HG03175 (cell line): ENCODE measurements at regions not wholly inside any gene's neighbourhood (a gene's known extent, or its start where the extent isn't known, plus 50 kb on each side); places are given as distances from the start of the nearest gene placed in this dataset.

Source experiments
- ATAC-seq: cut with Tn5 transposase; IDR thresholded peaks from one replicate; pipeline ENCODE4 v1.9.1; 2021; ENCODE audit warnings: mild to moderate bottlenecking, moderate library complexity; ENCODE audit not compliant: unreplicated experiment

DNA sequence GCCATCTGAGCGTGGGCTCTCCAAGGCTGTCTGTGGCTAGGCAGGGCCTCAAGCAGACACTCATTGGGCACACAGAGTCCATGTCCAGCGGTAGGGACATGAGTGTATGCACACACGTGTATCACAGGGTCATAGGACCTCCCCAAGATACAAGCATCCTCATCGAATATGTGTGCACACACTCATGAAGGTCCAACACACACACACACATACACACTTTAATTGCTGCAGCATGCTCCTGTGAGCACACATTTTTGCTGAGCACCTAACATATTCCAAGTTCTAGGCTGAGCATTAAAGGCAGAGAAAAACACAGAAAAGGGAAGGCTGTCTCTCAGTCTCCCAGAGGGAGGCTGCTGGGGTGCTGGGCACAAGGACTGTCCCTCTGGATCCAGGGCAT is 59.3 kb upstream of the TBX3 start:
- ATAC-seq: no peak

DNA sequence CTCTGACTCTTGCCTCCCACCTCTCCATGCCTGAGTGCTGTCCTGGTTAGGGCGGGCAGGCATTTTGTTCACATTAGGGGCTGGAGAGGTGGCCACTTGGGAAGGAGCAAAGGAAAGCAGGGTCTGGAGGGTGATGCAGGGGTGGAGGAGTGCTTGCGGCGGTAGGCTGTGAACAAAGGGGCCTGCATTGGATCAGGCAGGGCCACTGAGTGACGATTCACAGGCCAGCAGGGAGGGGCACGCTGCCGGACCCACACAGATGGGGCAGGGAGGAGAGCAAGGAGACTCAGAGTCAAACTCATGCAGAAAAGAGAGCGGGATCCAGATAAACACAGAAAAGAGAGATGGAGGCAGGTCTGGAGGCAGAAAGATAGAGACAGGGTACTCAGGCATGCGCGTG is 58.4 kb upstream of the TBX3 start:
- no peak for ATAC-seq

DNA sequence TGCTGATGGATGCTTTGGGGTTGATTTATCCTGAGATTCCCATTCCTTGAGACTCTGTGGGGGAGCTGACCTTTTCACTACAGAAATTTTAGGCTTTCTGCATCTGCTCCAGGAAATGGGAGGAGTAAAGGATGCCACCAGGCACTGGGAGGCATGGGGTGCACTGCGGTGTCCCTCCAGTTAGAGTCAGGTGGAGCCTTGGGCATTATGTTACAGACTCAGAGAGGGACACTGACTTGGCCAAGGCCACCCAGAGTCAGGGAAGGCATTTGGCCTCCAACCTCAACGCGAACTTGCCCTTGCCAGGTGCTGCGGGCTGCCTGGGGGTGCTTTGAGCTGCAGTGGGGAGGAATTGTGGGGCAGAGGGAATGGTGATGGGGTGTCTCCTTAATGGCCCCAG is 58.0 kb upstream of the TBX3 start:
- no peak for ATAC-seq

DNA sequence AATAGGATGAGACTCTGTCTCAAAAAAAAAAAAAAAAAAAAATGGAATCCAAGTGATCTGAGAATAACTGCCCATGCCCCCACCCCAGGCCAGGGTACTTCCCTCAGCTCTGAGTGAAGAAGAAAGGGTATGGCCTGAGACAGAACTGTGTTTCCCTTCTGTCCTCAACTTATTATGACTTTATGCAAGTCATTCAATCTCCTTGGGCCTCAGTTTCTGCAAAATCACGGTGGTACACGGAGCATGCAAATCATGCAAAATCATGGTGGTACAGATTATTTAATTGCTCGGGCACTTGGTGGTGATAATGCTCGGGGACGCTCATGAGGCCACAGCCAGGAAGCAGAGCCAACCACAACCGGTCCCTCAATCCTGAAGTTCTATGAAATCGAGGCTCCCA is 56.5 kb upstream of the TBX3 start:
- ATAC-seq: no peak

- no peak for ATAC-seq
Measured at GRCh38 chr12:114738460-114739184, 54.6 kb upstream of the TBX3 start.

DNA sequence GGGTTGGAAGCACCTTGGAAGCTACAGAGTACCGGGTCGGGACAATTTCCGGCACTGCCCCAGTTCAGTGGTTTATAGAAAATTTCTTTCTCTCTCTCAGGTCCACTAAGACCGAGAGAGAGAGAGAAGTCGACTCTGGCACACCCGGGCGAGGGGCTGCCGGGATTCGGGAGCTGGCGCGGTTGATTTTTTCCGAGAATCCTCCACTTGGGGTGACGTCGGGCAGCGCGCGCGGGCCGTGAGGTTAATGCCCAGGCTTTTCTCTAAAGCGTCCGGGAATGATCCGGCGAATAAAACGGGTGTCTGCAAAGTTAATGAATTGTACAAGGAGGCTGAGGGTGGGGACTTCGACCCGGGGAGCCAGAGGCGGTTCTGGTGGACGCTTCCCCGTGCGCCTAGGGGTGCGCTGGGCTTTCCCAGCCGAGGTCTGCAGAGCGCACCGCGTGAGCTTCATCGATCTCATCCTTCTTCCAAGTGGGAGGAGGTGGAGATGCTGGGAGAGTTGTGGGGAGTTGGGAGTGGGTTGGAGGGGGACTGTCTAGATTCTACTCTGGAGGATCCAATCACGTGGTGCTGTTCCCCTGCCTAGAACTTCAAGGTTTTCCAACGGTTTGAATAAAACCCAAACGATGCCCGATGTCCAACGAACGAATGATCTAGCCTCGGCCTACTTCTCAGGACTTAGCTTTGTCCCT is 51.9 kb upstream of the TBX3 start:
- ATAC-seq: no peak

DNA sequence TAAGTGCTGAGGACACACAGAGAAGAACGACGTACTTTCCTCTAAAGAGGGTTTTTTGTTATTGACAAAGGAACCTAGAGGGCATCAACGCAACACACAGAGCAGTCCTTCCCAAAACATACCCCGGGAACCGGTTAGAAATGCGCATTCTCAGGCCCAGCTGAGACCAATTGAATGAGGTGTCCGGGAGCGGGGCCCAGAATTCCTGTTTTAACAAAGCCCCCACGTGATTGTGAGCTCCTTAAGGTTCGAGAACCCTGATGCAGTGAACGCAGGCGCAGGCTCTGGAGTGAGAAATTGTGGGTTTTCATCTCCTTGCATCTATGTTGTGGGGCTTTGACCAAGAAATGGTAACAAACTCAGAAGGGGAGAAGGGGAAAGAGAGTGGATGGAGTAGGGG is 51.0 kb upstream of the TBX3 start:
- ATAC-seq: no peak

DNA sequence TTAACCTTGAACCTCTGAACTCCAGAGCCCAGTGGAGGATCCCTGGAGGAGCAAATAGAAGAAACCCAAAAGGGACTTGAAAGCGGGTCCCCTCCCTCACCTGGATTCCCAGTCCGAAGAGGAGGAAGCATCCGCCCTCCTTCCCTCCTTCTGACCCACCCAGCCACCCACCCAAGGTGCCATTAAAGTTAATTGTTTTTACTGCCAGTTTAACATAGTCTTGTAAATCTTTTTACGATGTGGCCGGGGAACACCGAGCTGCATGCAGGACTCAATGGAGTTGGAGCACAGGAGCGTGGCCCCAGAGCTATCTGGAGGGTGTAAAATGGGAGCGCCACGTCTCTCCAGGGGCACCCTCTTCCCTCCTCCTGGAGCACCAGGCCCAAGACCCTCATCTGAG is 49.9 kb upstream of the TBX3 start:
- no peak for ATAC-seq
